Nephron progenitor cell (in vitro differentiated cells): ENCODE measurements at regions not wholly inside any gene's neighbourhood (a gene's known extent, or its start where the extent isn't known, plus 50 kb on each side); places are given as distances from the start of the nearest gene placed in this dataset.

Experiments used
- DNase-seq: peaks from one replicate; pipeline ENCODE4 v3.0.0; 2021
- H3K27ac Mint-ChIP-seq: 2 replicates; pipeline ENCODE4 v1.8.0; 2021; ENCODE audit warnings: mild to moderate bottlenecking, moderate library complexity, mixed read lengths
- H3K27me3 Mint-ChIP-seq: 2 replicates; pipeline ENCODE4 v1.8.0; 2021; ENCODE audit warnings: mild to moderate bottlenecking, low read depth, mixed read lengths; ENCODE audit not compliant: poor library complexity
- H3K36me3 Mint-ChIP-seq: 2 replicates; pipeline ENCODE4 v1.8.0; 2021; ENCODE audit warnings: low read depth, mixed read lengths
- H3K4me1 Mint-ChIP-seq: 2 replicates; pipeline ENCODE4 v1.8.0; 2021; ENCODE audit warnings: mixed read lengths
- H3K4me3 Mint-ChIP-seq: 2 replicates; pipeline ENCODE4 v1.8.0; 2021; ENCODE audit warnings: mild to moderate bottlenecking, moderate library complexity, mixed read lengths
- H3K9me3 Mint-ChIP-seq: 2 replicates; pipeline ENCODE4 v1.8.0; 2021; ENCODE audit warnings: mild to moderate bottlenecking, moderate library complexity, mixed read lengths
- TF ChIP-seq, protein P1 (sequence below): fragments of 200-600 bp; sonication (generic); IDR thresholded peaks from 2 replicates; pipeline ENCODE4 v1.5.0; 2021; ENCODE audit warnings: antibody characterized with exemption

DNA sequence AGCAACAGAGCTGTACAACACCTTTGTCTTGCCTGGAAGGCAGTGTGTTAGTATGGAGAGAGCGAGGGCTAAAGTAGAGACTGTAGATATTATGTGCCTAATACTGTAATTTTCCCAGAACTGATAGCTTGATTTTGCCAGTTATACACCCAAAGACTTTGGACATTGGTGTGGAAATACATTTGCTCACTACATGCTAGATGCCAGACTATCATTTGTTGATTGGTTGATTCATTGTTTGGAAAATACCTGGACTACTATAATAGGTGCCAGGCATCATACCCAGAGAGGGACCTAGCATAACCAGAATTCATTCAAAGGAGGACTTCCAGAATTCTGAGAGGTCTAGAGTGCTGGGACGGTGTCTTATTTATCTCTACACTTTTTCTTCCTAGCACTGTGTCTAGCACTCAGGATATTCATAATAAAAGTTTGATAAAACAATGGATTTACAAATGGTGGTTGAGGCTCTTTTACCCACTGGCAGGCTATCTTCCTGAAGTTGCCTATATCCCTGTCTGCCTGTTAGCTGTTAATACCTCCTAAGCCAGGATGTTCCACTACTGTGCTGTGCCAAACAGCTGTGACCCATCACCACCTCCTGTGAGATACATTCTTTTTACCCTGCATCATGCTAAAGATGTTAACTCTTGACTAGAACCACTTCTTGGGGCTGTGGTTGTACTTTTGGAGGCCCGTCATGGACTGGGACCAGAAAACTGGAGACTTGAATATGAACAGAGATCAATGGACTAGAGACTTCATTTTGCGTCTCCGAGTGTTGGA lies 72.2 kb upstream of the FUCA2 start:
- Mint-ChIP-seq H3K4me1 (no peaks in the 10 kb centered on the region), H3K9me3 (peaks cover 5% of the 10 kb centered on the region), H3K27ac (no peak overlapping the region), H3K36me3 (peaks cover 9% of the 10 kb centered on the region), H3K4me3 (no peak overlapping the region), H3K27me3 (no peaks in the 10 kb centered on the region)
- no peak for DNase-seq
- TF ChIP-seq, protein P1, sequence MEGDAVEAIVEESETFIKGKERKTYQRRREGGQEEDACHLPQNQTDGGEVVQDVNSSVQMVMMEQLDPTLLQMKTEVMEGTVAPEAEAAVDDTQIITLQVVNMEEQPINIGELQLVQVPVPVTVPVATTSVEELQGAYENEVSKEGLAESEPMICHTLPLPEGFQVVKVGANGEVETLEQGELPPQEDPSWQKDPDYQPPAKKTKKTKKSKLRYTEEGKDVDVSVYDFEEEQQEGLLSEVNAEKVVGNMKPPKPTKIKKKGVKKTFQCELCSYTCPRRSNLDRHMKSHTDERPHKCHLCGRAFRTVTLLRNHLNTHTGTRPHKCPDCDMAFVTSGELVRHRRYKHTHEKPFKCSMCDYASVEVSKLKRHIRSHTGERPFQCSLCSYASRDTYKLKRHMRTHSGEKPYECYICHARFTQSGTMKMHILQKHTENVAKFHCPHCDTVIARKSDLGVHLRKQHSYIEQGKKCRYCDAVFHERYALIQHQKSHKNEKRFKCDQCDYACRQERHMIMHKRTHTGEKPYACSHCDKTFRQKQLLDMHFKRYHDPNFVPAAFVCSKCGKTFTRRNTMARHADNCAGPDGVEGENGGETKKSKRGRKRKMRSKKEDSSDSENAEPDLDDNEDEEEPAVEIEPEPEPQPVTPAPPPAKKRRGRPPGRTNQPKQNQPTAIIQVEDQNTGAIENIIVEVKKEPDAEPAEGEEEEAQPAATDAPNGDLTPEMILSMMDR = no peak

GRCh38 chr6:143581835-143582480 lies 70.4 kb upstream of the FUCA2 start:
- Mint-ChIP-seq H3K9me3 (peaks cover 9% of the 10 kb centered on the region), H3K27me3 (peaks cover 3% of the 10 kb centered on the region), H3K4me3 (no peak overlapping the region), H3K36me3 (peaks cover 13% of the 10 kb centered on the region), H3K4me1 (no peaks in the 10 kb centered on the region), H3K27ac (no peak overlapping the region)
- DNase-seq = no peak
- TF ChIP-seq, protein P1 = no peak

- DNase-seq = no peak
- H3K9me3 Mint-ChIP-seq = peaks cover 9% of the 10 kb centered on the region
- TF ChIP-seq, protein P1 = no peak
- H3K36me3 Mint-ChIP-seq = peaks cover 13% of the 10 kb centered on the region
- no peak overlapping the region for H3K4me3 Mint-ChIP-seq
- peaks cover 3% of the 10 kb centered on the region for H3K27me3 Mint-ChIP-seq
- peaks cover 7% of the 10 kb centered on the region for H3K4me1 Mint-ChIP-seq
- no peak overlapping the region for H3K27ac Mint-ChIP-seq
Observed at GRCh38 chr6:143579703-143580102, 68.2 kb upstream of the FUCA2 start.

GRCh38 chr6:143578054-143578453 lies 66.5 kb upstream of the FUCA2 start:
- Mint-ChIP-seq H3K4me1 (peaks cover 7% of the 10 kb centered on the region), H3K4me3 (no peak overlapping the region), H3K27me3 (peaks cover 6% of the 10 kb centered on the region), H3K27ac (no peak overlapping the region), H3K9me3 (peaks cover 9% of the 10 kb centered on the region), H3K36me3 (peaks cover 13% of the 10 kb centered on the region)
- no peak for DNase-seq
- TF ChIP-seq, protein P1 = no peak

DNA sequence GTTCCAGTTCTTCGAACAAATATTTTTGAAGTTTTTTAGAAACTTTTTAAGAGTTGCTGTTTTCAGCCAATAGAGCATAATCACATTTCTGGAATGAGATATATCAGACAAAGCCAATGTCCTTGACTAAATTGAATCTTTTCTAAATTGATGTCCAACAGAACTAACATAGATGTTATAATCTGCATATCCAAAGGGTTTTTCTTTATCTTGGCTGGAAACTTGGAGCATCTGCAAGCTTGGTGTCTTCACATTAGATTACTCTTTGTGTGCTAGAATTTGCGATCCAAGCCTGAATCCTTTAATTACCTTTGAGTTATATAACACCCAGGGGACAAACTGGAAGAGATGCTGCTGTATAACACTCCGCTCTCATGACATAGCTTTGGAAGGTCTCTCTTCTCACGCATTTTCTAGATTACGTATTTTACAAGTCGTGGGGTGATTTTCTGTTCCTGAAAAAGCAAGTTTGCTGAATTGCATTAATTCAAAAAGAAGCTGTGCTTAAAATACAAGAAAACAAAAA lies 64.4 kb upstream of the FUCA2 start:
- TF ChIP-seq, protein P1 = no peak
- H3K4me1 Mint-ChIP-seq = peaks cover 7% of the 10 kb centered on the region
- H3K4me3 Mint-ChIP-seq = no peak overlapping the region
- H3K27ac Mint-ChIP-seq = no peak overlapping the region
- peaks cover 9% of the 10 kb centered on the region for H3K9me3 Mint-ChIP-seq
- no peak for DNase-seq
- peaks cover 6% of the 10 kb centered on the region for H3K27me3 Mint-ChIP-seq
- peaks cover 13% of the 10 kb centered on the region for H3K36me3 Mint-ChIP-seq
